ENCODE measurements at regions not wholly inside any gene's neighbourhood (a gene's known extent, or its start where the extent isn't known, plus 50 kb on each side); places are given as distances from the start of the nearest gene placed in this dataset.
"Not testable (repeated sequence)": the region's sequence is repeated elsewhere in the genome, so short reads cannot be mapped to it uniquely, and the experiment has no call there.

DNA sequence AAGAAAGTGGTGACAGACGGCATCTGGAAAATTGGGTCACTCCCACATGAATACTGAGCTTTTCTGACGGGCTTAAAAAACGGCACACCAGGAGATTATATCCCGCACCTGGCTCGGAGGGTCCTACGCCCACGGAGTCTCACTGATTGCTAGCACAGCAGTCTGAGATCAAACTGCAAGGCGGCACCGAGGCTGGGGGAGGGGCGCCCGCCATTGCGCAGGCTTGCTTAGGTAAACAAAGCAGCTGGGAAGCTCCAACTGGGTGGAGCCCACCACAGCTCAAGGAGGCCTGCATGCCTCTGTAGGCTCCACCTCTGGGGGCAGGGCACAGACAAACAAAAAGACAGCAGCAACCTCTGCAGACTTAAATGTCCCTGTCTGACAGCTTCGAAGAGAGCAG is 966.2 kb upstream of the USP15 start:
- TF ChIP-seq, protein P1, sequence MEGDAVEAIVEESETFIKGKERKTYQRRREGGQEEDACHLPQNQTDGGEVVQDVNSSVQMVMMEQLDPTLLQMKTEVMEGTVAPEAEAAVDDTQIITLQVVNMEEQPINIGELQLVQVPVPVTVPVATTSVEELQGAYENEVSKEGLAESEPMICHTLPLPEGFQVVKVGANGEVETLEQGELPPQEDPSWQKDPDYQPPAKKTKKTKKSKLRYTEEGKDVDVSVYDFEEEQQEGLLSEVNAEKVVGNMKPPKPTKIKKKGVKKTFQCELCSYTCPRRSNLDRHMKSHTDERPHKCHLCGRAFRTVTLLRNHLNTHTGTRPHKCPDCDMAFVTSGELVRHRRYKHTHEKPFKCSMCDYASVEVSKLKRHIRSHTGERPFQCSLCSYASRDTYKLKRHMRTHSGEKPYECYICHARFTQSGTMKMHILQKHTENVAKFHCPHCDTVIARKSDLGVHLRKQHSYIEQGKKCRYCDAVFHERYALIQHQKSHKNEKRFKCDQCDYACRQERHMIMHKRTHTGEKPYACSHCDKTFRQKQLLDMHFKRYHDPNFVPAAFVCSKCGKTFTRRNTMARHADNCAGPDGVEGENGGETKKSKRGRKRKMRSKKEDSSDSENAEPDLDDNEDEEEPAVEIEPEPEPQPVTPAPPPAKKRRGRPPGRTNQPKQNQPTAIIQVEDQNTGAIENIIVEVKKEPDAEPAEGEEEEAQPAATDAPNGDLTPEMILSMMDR (conservative IDR thresholded peaks at IDR 0.05), result not testable (repeated sequence)
- TF ChIP-seq EZH2 (IDR thresholded peaks at IDR 0.05; ENCODE audit: low read depth), result not testable (repeated sequence)
